GM18867 (cell line): ENCODE measurements at regions not wholly inside any gene's neighbourhood (a gene's known extent, or its start where the extent isn't known, plus 50 kb on each side); places are given as distances from the start of the nearest gene placed in this dataset.

ENCODE experiments used
- ATAC-seq: cut with Tn5 transposase; IDR thresholded peaks from one replicate; pipeline ENCODE4 v1.9.1; 2021; ENCODE audit warnings: mild to moderate bottlenecking, moderate library complexity; ENCODE audit not compliant: unreplicated experiment

GRCh38 chr4:104881136-104881886 lies 265.4 kb upstream of the TET2 start:
- no peak for ATAC-seq

- no peak for ATAC-seq
Observed at GRCh38 chr4:104890598-104891275, 255.9 kb upstream of the TET2 start.

- ATAC-seq, result peak; percentile 98
Observed at GRCh38 chr4:104896660-104897645, 249.7 kb upstream of the TET2 start.

GRCh38 chr4:104899863-104900262 lies 246.8 kb upstream of the TET2 start:
- no peak for ATAC-seq

GRCh38 chr4:104901438-104901837 lies 245.2 kb upstream of the TET2 start:
- ATAC-seq, result no peak

GRCh38 chr4:104901961-104902605 lies 244.6 kb upstream of the TET2 start:
- no peak for ATAC-seq

- ATAC-seq, result no peak
Observed at GRCh38 chr4:104905065-104905464, 241.6 kb upstream of the TET2 start.

- no peak for ATAC-seq
Observed at GRCh38 chr4:104905546-104905945, 241.1 kb upstream of the TET2 start.

GRCh38 chr4:104906276-104906675 lies 240.4 kb upstream of the TET2 start:
- no peak for ATAC-seq

- ATAC-seq, result no peak
Observed at GRCh38 chr4:104907074-104907649, 239.5 kb upstream of the TET2 start.

- no peak for ATAC-seq
Observed at GRCh38 chr4:104907991-104908390, 238.7 kb upstream of the TET2 start.

GRCh38 chr4:104909376-104909775 lies 237.3 kb upstream of the TET2 start:
- no peak for ATAC-seq

- ATAC-seq, result no peak
Observed at GRCh38 chr4:104912518-104912917, 234.2 kb upstream of the TET2 start.

- ATAC-seq, result no peak
Observed at GRCh38 chr4:104915373-104915772, 231.3 kb upstream of the TET2 start.

GRCh38 chr4:104915864-104916263 lies 230.8 kb upstream of the TET2 start:
- ATAC-seq, result no peak

- ATAC-seq, result no peak
Observed at GRCh38 chr4:104919406-104919805, 227.3 kb upstream of the TET2 start.

GRCh38 chr4:104930298-104930697 lies 216.4 kb upstream of the TET2 start:
- no peak for ATAC-seq

GRCh38 chr4:104930745-104931736 lies 215.6 kb upstream of the TET2 start:
- peak; percentile 71 for ATAC-seq

- peak; percentile 55 for ATAC-seq
Observed at GRCh38 chr4:104938624-104939023, 208.1 kb upstream of the TET2 start.
